Esophagus (tissue), 2 donors: ENCODE measurements at regions not wholly inside any gene's neighbourhood (a gene's known extent, or its start where the extent isn't known, plus 50 kb on each side); places are given as distances from the start of the nearest gene placed in this dataset.

Source experiments
- H3K27ac ChIP-seq, 2 donors: one replicate each; pipeline ENCODE4 v1.5.1; 2013; ENCODE audit warnings: low read depth in 2 of 2, mild to moderate bottlenecking in 2 of 2, inconsistent platforms in 1 of 2, low read length in 1 of 2, moderate library complexity in 1 of 2
- H3K27me3 ChIP-seq, 2 donors: one replicate each; pipeline ENCODE4 v1.6.1; 2013; ENCODE audit warnings: low read length in 2 of 2, control low read depth in 1 of 2, mild to moderate bottlenecking in 1 of 2; ENCODE audit not compliant: insufficient read depth in 2 of 2, control insufficient read depth in 1 of 2
- H3K36me3 ChIP-seq, 2 donors: one replicate each; pipeline ENCODE4 v1.6.1; 2013; ENCODE audit warnings: low read length in 1 of 2; ENCODE audit not compliant: control insufficient read depth in 2 of 2, insufficient read depth in 2 of 2
- H3K4me1 ChIP-seq, 2 donors: one replicate each; pipeline ENCODE4 v1.6.1; 2013; ENCODE audit warnings: low read length in 1 of 2; ENCODE audit not compliant: control insufficient read depth in 2 of 2, insufficient read depth in 2 of 2
- H3K4me3 ChIP-seq, 2 donors: one replicate each; pipeline ENCODE4 v1.5.1; 2013; ENCODE audit warnings: low read length in 2 of 2, mild to moderate bottlenecking in 2 of 2, low read depth in 1 of 2, moderate library complexity in 1 of 2
- H3K9me3 ChIP-seq, 2 donors: one replicate each; pipeline ENCODE4 v1.6.1; 2013; ENCODE audit warnings: mild to moderate bottlenecking in 2 of 2, low read depth in 1 of 2, low read length in 1 of 2, moderate library complexity in 1 of 2; ENCODE audit not compliant: control insufficient read depth in 2 of 2, insufficient read depth in 1 of 2
- WGBS, 2 donors: extraction: QIAGEN DNeasy Blood & Tissue Kit; methylation state at CpG; one replicate each; pipeline ENCODE4 v1.1.7; 2013; 5-methylcytosine and 5-hydroxymethylcytosine counted together
- donor health status: healthy with polysubstance abuse.
- donor health status: Bipolar disorder and iron deficiency.

GRCh38 chr6:11298651-11299420 is 66.4 kb upstream of the NEDD9 start:
- H3K9me3 ChIP-seq, result peaks cover 0 to 3% of the 10 kb centered on the region in 2 donors
- H3K27ac ChIP-seq, result no peak overlapping the region
- 68 to 81% methylated on average over 9 of the region's 9 CpGs for WGBS, 2 donors

DNA sequence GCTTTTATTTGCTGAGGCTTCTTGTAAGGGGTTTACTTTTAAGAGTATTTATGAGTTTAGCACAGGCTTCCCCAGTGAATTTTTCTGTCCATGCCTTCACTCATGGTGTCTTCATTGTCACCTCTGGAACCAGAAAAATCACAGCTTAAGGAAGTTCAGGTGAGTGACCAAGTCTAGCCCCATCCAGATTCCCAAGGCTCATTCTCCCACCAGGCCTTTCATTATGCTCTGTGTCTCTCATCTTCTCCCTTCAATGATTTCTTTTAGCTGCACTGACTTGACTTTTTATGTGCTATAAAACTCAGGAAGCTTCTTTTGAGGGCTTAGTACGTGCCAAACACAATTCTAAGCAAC is 64.9 kb upstream of the NEDD9 start:
- peaks cover 0 to 3% of the 10 kb centered on the region in 2 donors for H3K9me3 ChIP-seq
- WGBS, 2 donors, result 84 to 88% methylated on average over 1 of the region's 1 CpG
- no peaks in the 10 kb centered on the region for H3K4me1 ChIP-seq
- no peak overlapping the region for H3K4me3 ChIP-seq
- no peaks in the 10 kb centered on the region for H3K27me3 ChIP-seq
- no peak overlapping the region for H3K27ac ChIP-seq
- no peaks in the 10 kb centered on the region for H3K36me3 ChIP-seq

More at GRCh38 chr6:11298651-11299420, 66.4 kb upstream of the NEDD9 start:
- no peak overlapping the region for H3K4me3 ChIP-seq
- H3K4me1 ChIP-seq, result no peaks in the 10 kb centered on the region
- H3K27me3 ChIP-seq, result no peaks in the 10 kb centered on the region
- no peaks in the 10 kb centered on the region for H3K36me3 ChIP-seq

GRCh38 chr6:11296449-11297375 is 64.2 kb upstream of the NEDD9 start:
- no peak overlapping the region for H3K27ac ChIP-seq
- no peaks in the 10 kb centered on the region for H3K4me1 ChIP-seq
- H3K36me3 ChIP-seq, result no peaks in the 10 kb centered on the region
- peaks cover 0 to 3% of the 10 kb centered on the region in 2 donors for H3K9me3 ChIP-seq
- WGBS, 2 donors, result 70 to 76% methylated on average over 11 of the region's 11 CpGs
- H3K27me3 ChIP-seq, result no peaks in the 10 kb centered on the region
- no peak overlapping the region for H3K4me3 ChIP-seq

- H3K4me3 ChIP-seq, result no peak overlapping the region
- no peak overlapping the region for H3K27ac ChIP-seq
- H3K27me3 ChIP-seq, result no peaks in the 10 kb centered on the region
- 98 to 99% methylated on average over 2 of the region's 2 CpGs for WGBS, 2 donors
- H3K4me1 ChIP-seq, result no peaks in the 10 kb centered on the region
- H3K36me3 ChIP-seq, result no peaks in the 10 kb centered on the region
- peaks cover 0 to 3% of the 10 kb centered on the region in 2 donors for H3K9me3 ChIP-seq
These were observed 63.5 kb upstream of the NEDD9 start for GRCh38 chr6:11295969-11296368.

- WGBS, 2 donors, result 88 to 93% methylated on average over 3 of the region's 3 CpGs
- Histone ChIP-seq H3K4me3 (no peak overlapping the region), H3K36me3 (no peaks in the 10 kb centered on the region), H3K9me3 (peaks cover 0 to 3% of the 10 kb centered on the region in 2 donors), H3K4me1 (no peaks in the 10 kb centered on the region), H3K27me3 (no peaks in the 10 kb centered on the region), H3K27ac (no peak overlapping the region)
These were observed 61.8 kb upstream of the NEDD9 start for GRCh38 chr6:11294228-11294627.

DNA sequence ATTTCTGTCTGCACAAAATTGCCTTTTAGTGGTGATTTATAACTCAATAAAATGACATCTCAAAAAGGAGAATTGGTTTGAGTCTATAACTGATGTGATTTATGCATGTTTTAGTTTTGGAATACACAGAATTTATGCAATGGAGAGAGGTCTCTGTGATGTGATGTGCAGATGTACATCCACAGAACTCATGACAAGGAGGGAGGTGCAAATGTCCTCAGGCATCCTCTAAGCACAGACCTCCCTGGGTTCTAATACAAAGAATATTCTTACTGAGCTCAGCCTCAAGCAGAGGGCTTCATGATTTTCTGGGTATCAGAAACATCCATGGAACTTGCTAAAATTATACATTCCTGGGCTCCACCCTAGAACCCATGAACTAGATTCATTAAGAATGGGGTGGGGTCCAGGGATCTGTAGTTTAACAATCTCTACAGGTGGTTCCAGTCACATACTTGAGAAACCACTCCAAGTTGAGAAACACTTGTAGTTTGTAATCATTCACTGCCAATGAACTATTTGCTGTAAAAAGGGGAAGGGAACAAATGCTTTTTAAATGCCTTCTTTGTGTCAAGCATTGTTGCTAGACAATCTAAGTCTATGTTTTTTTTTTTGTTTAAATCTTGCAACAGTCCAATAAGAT is 60.2 kb upstream of the NEDD9 start:
- Histone ChIP-seq H3K4me1 (no peaks in the 10 kb centered on the region), H3K9me3 (peaks cover 3 to 4% of the 10 kb centered on the region in 2 donors), H3K27me3 (no peaks in the 10 kb centered on the region), H3K4me3 (no peak overlapping the region), H3K27ac (no peak overlapping the region), H3K36me3 (no peaks in the 10 kb centered on the region)

DNA sequence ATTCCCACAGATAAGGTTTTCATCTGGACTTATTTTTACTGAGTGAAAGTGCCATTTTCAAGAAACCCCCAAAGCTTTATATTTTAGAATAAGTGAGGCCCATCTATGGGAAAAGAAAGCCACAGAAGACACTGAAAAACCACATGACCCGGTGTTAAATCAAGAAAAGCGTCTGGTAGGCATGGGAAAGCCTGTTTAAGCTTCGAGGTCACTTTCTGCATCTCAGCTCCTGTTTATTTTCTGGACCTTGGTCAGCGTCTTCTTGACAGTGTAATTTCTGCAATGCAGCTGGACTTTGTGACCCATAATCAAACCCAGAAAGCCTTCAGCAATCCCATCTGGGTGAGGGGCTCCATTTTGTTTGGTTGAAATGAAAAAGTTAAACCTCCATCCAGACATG is 59.6 kb upstream of the NEDD9 start:
- no peaks in the 10 kb centered on the region for H3K27me3 ChIP-seq
- H3K4me3 ChIP-seq, result no peak overlapping the region
- WGBS, 2 donors, result 67 to 75% methylated on average over 4 of the region's 4 CpGs
- no peaks in the 10 kb centered on the region for H3K36me3 ChIP-seq
- no peaks in the 10 kb centered on the region for H3K4me1 ChIP-seq
- no peak overlapping the region for H3K27ac ChIP-seq
- peaks cover 3 to 4% of the 10 kb centered on the region in 2 donors for H3K9me3 ChIP-seq

GRCh38 chr6:11291582-11291981 is 59.1 kb upstream of the NEDD9 start:
- no peak overlapping the region for H3K27ac ChIP-seq

GRCh38 chr6:11290027-11290426 is 57.6 kb upstream of the NEDD9 start:
- 94 to 95% methylated on average over 8 of the region's 8 CpGs for WGBS, 2 donors

More at GRCh38 chr6:11291582-11291981, 59.1 kb upstream of the NEDD9 start:
- 84 to 88% methylated on average over 4 of the region's 4 CpGs for WGBS, 2 donors
- no peaks in the 10 kb centered on the region for H3K36me3 ChIP-seq
- H3K4me1 ChIP-seq, result no peaks in the 10 kb centered on the region
- H3K9me3 ChIP-seq, result peaks cover 3 to 4% of the 10 kb centered on the region in 2 donors
- no peaks in the 10 kb centered on the region for H3K27me3 ChIP-seq
- H3K4me3 ChIP-seq, result no peak overlapping the region

More at GRCh38 chr6:11290027-11290426, 57.6 kb upstream of the NEDD9 start:
- peaks cover 0 to 4% of the 10 kb centered on the region in 2 donors for H3K9me3 ChIP-seq
- H3K4me1 ChIP-seq, result no peaks in the 10 kb centered on the region
- no peak overlapping the region for H3K4me3 ChIP-seq
- no peaks in the 10 kb centered on the region for H3K27me3 ChIP-seq
- no peaks in the 10 kb centered on the region for H3K36me3 ChIP-seq
- H3K27ac ChIP-seq, result no peak overlapping the region
